ENCODE measurements at regions not wholly inside any gene's neighbourhood (a gene's known extent, or its start where the extent isn't known, plus 50 kb on each side); places are given as distances from the start of the nearest gene placed in this dataset.
"Not testable (repeated sequence)": the region's sequence is repeated elsewhere in the genome, so short reads cannot be mapped to it uniquely, and the experiment has no call there.

DNA sequence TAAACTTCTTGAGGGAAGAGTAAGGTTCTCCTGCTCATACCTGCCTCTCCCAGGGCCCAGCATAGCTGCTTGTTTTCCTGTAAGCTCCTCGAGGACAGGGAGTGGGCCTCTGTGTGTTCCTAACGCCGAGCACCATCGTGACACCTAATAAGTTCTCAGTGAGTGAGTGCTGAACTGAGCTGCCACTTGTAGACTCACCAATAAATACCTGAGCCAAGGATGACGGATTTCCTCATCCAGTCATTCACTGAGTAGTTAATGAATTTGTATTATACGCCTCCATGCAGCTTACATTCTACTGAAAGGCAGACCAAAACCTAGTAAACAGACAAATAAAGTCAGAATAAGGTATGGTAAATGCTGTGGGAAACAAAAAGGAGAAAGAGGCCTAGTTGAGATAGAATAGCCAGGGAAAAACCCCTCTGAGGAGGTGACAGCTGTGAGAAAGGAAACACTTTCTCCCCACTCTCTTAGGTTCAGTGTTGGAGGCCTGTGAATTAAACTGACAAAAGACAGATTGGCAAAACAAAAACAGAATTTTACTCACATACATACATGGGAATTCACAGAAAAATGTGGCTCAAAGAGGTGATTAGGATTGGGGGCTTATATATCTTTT, 138.6 kb downstream of the B3GNT2 start:
- no peak for DNase-seq (ENCODE audit: low read depth in 2 of 2)

- no peak for DNase-seq (ENCODE audit: low read depth in 2 of 2)
Measured at GRCh38 chr2:62334009-62334408, 138.1 kb downstream of the B3GNT2 start.

- DNase-seq (ENCODE audit: low read depth in 2 of 2), result no peak
Measured at GRCh38 chr2:62330959-62331358, 135.0 kb downstream of the B3GNT2 start.

GRCh38 chr2:62329797-62330196, 133.9 kb downstream of the B3GNT2 start:
- no peak for DNase-seq (ENCODE audit: low read depth in 2 of 2)

- no peak for DNase-seq (ENCODE audit: low read depth in 2 of 2)
Measured at GRCh38 chr2:62326735-62327134, 130.8 kb downstream of the B3GNT2 start.

DNA sequence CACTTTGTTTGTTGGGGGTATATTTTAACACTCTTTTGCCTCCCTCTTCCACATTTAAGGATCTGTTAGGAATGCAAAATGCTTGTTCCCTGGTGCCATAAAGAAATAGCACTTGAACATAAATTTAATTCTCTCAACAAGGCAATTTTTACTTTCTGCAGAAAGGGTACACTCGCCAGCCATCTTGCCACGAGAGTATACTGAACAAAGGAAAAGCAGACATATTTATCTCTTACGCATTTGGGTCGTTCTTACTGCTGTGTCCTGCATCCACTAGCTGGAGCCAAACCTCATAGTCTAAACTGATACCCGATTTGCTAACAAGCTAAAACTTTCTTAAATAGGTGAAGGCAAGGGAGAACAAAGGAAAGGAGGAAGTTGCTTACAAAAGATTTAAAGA, 129.5 kb downstream of the B3GNT2 start:
- no peak for DNase-seq (ENCODE audit: low read depth in 2 of 2)

DNA sequence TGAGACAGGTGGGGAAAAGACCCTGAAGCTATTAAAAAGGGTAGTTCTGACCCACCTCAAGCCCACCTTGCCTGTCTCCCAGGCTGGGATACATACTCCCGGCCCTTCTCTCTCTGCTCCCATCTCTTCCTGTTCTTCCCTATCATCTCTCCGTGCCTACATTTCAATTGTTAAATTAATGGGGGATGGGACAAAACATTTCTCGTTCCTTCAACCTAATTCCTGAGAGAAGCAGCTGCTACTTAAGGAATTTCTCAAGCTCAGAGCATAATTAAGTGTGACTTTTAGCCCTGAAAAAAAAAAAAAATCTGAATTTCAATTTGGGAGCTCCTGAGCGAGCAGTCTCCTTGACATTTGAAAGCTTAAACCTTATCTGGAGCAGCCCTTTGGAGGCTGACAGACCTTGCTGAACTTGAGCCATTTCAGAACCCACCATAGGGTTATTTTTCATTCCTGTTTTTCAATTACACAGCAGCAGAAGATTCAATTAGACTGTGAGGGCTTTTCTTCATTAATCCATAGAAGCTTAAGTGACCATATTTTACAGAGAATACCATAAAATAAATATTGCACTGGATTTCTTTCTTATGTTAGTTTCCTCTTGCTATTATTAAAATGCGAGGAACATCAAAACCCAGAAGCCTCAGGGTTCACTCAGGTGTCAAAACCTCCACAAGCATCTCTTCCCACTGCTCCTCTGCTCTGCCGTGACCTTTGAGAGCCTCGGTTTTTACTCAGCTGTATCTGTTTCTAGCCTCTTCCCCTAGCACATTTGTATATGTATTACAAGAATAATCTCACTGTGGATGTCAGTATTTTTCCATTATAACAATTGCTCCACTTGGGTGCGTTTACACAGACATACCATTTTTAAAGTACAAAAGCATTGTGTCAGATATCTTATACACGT, 125.7 kb downstream of the B3GNT2 start:
- no peak for DNase-seq (ENCODE audit: low read depth in 2 of 2)

DNA sequence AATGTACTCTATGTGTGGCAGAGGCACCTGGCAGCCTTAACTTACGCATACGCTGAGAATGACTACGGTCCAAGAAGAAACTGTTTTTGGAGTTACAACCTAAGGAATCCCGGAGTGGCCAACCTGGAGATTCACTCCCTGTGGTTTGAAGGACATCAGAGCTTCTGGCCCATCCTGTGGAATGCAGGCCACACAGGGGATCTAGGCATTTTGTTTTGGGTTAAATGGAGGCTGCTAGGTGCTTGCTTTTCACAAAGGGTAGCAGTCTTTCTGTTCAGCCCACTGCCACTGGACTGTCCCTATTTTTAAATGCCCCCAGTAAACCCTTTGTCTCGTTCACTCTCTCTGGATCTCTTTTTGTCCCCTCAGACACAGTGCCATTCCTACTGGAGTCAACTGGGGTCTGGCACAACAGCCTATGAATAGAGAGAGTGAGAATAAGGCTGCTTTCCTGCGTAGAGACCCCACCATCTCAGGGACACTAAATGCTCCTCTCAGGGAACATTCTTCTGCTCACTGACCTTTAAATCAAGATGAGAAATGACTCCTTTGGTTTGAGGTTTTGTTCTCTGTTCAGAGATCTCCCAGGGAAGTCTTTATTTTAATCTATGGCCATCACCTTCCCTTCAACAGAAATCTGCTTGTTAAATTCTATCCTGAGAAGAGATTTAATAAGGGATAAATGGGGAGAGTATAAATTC, 124.9 kb downstream of the B3GNT2 start:
- no peak for DNase-seq (ENCODE audit: low read depth in 2 of 2)

DNA sequence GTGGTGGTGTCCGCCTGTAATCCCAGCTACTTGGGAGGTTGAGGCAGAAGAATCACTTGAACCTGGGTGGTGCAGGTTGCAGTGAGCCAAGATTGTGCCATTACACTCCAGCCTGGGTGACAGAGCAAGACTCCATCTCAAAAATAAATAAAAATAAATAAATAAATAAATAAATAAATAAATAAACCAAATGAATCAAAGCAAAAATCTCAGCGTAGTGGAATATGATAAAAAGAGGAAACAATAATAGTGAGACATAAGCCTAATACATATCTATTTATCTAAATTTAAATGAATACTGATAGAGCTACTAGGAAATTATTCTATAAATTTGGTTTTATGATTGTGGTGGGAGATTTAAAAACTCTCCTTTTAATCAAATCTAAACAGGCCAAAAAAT, 124.2 kb downstream of the B3GNT2 start:
- not testable (repeated sequence) for DNase-seq (ENCODE audit: low read depth in 2 of 2)

- no peak for DNase-seq (ENCODE audit: low read depth in 2 of 2)
Measured at GRCh38 chr2:62319070-62319469, 123.2 kb downstream of the B3GNT2 start.

DNA sequence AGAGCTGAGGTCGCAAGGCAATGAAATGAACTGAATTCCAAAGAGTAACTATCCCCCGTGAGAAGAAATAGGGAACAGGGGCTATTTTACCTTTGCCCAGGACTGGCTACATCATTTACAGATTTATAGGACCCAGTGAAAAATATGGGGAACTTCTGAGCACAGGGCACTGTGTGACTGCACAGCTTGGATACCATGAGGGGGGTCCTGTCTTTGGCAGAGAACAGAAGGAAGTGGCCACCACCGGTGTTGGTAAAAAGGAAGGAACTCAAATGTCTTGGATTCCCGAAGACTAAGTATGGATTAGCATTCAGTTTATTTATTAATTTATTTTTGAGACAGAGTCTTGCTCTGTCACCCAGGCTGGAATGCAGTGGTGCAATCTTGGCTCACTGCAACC, 119.6 kb downstream of the B3GNT2 start:
- DNase-seq (ENCODE audit: low read depth in 2 of 2), result no peak

DNA sequence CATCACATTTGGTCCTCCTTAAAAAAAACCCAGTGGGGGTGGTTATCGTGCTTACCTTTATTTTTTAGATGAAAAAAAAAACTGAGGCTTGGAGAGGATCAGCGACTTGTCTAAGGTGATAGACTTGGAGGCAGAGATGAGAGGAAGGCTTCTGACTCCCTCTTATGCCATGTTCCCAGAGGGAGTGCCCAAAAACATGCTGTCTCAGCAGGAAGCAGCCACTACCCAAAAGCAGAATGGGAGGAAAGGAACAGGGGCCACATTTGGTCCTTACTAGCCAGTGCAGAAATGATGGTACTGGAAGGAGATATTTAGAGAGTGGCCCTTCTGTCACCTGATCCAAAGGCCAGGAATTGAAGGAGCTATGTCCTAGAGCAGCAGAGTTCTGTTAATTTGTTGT, 118.4 kb downstream of the B3GNT2 start:
- DNase-seq (ENCODE audit: low read depth in 2 of 2), result no peak

- no peak for DNase-seq (ENCODE audit: low read depth in 2 of 2)
Measured at GRCh38 chr2:62313449-62314227, 117.7 kb downstream of the B3GNT2 start.

DNA sequence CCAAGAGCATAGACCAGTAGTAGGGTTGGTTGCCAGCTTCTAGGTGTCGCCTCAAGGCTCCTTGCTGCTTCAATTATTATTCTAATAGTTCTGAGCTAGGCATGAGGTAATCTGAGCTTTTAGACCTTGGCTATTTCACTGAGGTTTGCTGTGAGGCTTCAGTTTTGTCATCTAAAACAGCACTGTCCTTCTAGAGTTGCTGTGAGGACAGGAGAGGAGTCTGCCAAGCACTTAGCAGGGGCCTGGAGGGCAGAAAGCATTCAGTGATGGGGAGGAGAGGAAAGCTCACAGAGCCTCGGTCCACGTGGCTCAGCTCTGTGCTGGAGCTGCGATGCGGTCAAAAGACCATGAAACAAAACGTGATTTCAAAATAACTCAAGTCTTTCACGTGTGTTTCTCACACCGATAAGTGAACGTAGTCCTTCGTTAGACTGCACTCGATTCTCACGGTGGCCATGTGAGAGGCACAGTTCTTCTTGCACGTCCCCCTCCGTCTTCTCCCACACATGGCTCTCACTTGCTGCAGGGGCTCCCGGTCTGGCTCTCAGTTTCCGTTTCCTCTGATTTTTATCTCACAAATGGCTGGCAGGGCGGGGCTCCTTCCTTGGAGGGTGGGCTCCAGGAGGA, 113.7 kb downstream of the B3GNT2 start:
- peak; percentile 16 to 36 for DNase-seq (ENCODE audit: low read depth in 2 of 2)

DNA sequence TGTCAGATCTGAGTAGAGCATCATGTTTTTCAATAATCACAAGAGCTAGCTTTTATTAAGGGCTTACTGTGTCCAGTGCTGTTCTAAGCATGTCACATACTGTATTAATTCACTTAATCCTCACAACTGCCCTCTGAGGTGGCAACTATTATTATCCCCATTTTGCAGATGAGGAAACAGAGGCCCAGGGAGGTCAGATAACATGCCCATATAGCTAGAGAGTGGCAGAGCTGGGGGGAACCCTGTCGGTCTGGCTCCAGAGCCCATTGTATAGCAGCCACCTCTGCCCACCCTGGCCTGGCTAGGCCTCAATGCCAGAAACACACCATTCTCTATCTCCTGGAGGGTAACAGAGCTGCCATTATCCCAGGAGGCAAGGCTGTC, 113.2 kb downstream of the B3GNT2 start:
- no peak for DNase-seq (ENCODE audit: low read depth in 2 of 2)

DNA sequence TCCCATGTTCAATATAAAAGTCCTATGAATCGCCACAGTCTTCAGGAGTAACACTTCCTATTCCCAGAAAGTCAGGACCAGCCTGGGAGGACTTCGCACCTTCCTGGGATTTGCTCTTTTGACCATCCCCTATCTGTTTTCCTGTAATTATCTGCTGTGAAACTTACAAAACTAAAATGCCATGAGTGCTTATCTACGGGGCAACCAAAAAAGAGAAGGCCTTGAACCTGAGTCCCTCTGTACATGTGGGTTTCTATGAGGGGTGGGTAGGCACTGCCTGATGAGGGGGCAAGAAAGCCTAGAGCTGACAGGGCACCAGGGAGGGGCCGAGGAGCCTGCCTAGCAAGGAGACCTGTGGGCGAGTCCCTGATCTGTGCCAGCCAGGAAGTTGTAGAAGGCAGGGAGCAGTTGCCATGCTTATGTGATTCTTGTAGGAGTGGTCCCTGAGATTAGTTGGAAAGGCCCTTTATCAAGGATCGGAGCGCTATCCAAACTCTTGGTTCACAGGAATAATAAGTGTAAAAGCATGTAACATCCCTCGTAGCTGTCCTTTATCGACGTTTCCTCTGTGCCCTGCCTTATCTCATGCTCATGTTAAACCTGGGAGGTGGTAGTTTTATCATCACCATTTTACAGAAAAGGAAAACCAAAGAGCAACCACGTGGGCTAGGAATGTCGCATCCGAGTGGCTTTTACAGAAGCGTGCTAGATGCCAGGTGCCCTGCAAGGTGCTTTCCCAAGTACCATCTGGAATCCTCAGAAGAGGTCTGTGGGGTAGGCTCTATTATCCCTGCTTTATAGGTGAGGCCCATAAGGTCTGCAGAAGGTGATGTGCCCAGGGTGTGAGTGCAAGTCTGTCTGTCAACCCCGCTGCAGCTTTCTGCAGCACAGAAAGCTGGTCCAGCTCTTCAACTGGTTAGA, 111.8 kb downstream of the B3GNT2 start:
- DNase-seq (ENCODE audit: low read depth in 2 of 2), result peak in 1 of 2 donors; percentile 5

- DNase-seq (ENCODE audit: low read depth in 2 of 2), result peak; percentile 58 to 85
Measured at GRCh38 chr2:62306751-62307468, 111.0 kb downstream of the B3GNT2 start.

GRCh38 chr2:62305421-62306176, 109.7 kb downstream of the B3GNT2 start:
- DNase-seq (ENCODE audit: low read depth in 2 of 2), result peak; percentile 60 to 64
